Endometrium (tissue), 2 donors: ENCODE measurements at regions not wholly inside any gene's neighbourhood (a gene's known extent, or its start where the extent isn't known, plus 50 kb on each side); places are given as distances from the start of the nearest gene placed in this dataset.

Source experiments
- FAIRE-seq: peaks from 2 replicates; lab custom pipeline; 2012; peaks lifted over from hg19 to GRCh38; lab: Jason Lieb, UNC
- donor health status: control.
- donor health status: control.

DNA sequence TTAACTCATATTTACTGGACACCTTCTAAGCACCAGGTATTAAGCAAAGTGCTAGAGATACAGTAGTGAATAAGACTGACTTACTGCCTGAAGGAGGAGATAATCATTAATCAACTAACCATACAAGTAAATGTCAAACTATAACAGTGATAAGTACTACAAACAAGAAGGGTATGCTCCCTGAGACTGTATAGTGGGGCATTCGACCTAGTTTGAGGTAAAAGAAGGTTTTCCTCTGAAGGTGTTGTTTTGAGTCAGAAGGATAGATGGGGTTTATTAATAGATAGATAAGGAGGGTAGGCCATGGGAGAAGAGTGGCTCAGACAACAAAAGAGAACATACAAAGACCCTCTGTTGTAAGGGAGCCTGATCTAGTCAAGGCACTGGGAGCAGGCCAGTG is 105.4 kb downstream of the DDIT4L start:
- FAIRE-seq: no peak

DNA sequence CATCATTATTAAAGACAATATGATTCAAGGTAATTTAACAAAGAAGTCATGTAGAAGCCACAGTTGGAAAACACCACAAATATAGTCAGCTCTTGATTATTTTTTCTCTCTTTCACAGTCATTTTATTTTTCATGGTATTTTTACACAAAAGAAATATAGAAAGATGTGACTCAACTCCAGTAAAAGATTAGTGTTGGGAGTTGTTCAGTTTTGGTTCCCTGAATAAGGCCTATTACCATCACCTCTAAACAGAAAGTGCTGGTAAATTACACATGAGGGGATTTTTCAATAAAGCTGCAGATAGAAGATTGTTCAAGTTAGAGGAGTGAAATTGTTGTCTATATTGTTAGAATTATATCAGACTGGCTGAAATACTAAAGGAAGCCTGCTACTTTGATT is 107.0 kb downstream of the DDIT4L start:
- FAIRE-seq: no peak

GRCh38 chr4:100082852-100083251 is 107.4 kb downstream of the DDIT4L start:
- FAIRE-seq: no peak

GRCh38 chr4:100081491-100081890 is 108.8 kb downstream of the DDIT4L start:
- FAIRE-seq: no peak

GRCh38 chr4:100079264-100079663 is 111.0 kb downstream of the DDIT4L start:
- no peak for FAIRE-seq

DNA sequence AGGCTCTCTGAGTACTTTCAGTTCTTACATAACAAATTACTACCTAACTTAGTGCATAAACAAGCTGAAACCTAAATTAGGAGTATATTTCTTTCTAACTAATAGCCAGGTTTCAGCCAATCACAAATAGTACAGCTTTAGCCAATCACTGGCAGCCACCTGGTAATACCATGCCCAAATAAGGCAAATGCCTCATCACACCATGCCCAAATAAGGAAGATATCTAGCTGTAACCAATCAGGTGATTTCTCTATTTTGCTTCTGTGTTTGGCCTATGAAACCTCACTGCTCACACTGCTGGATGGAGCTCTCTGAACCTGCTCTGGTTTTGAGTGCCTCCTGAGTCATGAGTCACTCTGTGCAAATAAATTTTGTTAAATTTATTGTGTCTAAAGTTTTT is 113.5 kb downstream of the DDIT4L start:
- FAIRE-seq: no peak

DNA sequence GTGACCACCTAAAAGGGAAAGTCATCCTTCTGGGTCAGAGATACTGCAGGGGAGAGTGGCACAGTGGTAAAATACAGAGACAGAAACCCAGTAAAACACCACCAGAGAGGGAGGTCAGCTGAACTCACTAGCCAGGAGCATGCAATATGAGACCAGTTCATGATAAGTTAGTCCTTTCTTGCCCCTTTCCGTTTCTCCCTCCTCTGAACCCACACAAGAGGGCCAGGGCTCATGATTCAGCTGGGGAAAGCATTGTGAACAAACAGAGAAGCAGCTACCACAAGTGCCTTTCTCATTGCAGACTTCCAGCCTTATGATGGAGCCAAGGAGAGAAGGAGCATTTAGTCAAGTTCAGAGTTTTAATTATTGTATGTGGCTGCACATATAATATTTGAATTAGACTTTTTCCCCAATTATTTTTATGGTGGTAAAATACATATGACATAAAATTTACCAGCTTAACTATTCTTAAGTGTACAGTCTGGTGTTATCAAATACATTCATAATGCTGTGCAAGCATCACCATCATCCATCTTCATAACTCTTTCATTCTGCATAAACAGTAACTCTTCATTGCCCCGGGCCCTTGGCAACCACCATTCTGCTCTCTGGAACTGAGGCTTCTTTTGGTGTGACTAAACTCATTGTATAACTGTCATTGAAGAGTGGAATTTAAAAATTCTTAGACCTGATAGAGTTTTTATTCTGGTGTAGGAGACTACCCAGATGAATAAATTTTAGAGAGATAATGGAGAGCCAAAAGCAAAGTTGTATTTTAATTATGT is 114.6 kb downstream of the DDIT4L start:
- FAIRE-seq: no peak

- no peak for FAIRE-seq
These were observed 115.2 kb downstream of the DDIT4L start for GRCh38 chr4:100075056-100075455.

- FAIRE-seq: no peak
These were observed 118.8 kb downstream of the DDIT4L start for GRCh38 chr4:100071506-100071905.

DNA sequence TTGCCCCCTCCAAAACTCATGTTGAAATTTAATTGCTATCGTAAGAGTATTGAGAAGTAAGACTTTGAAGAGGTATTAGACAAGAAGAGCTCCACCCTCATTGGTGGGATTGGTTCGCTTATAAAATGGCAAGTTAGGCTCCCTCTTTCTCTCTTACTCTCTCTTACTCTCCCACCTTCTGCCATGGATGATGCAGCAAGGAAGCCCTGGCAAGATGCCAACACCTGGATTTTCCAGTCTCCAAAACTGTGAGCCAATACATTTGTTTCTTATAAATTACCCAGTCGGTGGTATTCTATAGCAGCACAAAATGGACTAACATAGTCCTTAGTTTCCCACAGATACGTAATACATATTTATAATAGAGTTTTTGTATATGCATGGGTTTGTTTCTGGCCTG is 119.4 kb downstream of the DDIT4L start:
- FAIRE-seq: no peak

DNA sequence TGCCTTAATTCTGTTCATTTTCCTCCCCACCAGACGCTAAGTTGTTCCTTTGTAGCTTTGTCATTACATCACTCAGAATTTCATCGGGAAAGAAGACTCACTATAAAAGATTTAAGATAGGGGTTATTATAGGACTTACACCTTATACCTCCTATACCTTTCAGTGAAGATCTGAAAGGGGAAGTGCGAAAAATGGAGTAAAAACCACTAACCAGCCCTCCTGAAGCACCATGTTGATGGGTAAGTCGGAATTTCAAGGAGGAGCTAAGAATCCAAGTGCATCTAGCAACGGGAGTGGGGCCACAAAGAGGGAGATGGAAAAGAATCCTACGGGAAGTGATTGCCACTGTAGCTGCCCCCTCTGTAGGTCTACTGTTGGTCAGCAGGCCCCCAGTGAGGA is 119.1 kb upstream of the H2AZ1 start:
- FAIRE-seq: no peak

GRCh38 chr4:100067255-100067654 is 117.2 kb upstream of the H2AZ1 start:
- no peak for FAIRE-seq

DNA sequence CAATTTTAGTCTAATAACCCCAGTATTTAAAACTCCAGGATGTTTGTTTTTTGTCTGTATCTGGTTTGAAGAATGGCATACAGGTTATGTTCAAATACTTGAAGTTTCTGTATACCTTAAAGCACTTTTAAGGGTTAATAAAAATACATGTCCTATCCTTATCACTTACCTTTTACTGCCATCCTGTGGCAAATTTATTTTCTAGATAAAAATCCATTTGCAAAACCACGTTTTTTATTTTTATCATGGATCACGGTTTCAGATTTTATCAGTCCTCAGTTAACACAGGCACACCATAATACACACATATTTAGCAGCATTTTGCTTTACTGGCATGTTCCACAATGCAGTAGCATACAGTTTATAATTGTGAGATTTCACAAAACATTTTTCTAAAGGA is 113.3 kb upstream of the H2AZ1 start:
- no peak for FAIRE-seq

DNA sequence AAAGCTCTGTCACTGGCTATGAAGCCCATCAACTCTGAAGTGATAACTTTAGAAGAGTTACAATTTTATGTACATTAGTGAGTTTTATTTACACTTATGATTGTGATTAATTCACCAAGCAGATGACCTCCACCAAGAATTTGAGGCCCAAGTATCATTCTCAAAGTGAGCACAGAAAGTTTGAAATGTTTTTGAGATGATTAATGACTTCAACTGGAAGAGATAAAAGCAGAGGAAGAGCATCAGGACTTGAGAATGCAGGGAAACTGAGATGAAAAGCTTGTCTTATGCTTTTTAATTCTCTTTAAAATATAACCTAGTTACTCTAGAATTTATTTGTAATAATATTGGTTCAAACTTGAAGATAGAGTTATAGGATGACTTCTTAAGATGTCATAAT is 112.8 kb upstream of the H2AZ1 start:
- no peak for FAIRE-seq

- no peak for FAIRE-seq
These were observed 111.8 kb upstream of the H2AZ1 start for GRCh38 chr4:100061835-100062234.

DNA sequence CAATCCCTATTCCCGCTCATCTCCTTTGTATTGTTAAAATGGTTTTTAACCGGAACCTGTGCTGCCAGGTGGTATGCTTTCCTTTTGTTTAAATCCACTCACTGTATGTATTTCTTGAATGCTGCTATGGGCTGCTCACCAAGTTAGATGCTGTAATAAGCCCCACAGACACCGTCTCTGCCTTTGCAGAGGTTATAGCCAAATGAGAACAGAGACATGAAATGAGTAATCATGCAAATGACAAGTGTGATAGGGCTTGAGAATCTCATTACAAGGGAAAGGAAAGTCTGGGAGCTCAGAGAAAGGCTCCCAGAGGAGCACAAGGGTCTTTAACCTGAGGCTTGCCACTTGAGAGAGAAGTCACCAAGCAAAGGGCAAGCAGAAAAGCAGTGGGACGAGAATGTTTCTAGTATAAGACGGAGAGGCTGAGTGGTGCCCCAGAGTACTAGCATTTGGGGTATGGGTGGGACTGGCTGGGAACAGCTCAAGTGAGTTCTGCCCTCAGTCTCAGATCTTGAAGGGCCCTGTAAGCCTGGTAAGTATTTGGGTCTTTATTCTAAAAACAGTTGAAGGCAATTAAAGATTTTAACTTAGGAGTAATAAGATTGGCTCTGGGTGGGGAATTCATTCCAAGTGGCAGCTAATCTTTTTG is 110.8 kb upstream of the H2AZ1 start:
- no peak for FAIRE-seq

GRCh38 chr4:100059467-100059866 is 109.4 kb upstream of the H2AZ1 start:
- no peak for FAIRE-seq

DNA sequence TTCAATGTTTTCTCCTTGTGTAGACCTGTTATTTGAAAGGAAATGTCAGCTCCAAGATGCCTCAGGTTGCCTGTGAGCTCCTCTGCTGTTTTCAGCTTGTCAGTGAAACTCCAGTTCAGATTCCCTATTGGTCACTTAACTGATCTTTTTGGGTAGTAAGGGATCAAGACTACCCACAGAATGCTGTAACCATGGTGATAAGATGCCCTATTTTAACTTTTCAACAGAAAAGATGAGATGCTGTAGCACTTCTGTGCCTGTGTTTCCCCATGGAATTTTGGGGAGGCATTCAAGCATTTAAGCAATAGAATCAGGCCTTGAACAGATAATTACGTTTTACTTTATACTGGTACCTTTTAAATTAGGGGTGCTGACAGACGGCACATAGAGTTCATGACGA is 106.6 kb upstream of the H2AZ1 start:
- FAIRE-seq: no peak

GRCh38 chr4:100054071-100054470 is 104.0 kb upstream of the H2AZ1 start:
- FAIRE-seq: no peak

DNA sequence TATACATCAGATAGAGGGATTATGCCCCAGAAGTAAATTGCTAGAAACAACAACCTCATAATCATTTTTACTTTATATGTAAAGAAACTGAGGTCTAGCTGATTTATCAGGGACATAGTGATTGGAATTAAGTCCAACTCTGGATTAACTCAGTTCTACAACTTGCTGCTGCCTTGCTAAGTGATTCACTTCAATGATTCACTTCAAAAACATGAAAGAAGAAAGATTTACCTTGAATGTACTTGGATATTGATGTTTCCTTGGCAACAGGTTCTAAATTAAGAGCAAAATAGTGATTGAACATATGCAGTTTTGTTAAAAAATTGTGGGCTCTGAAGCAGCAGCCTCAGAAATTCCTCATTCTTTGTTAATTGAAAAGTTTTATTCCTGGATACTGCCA is 99.8 kb upstream of the H2AZ1 start:
- no peak for FAIRE-seq

GRCh38 chr4:100042711-100043110 is 92.6 kb upstream of the H2AZ1 start:
- FAIRE-seq: no peak

- no peak for FAIRE-seq
These were observed 92.2 kb upstream of the H2AZ1 start for GRCh38 chr4:100042235-100042634.

GRCh38 chr4:100041646-100042045 is 91.6 kb upstream of the H2AZ1 start:
- FAIRE-seq: no peak

GRCh38 chr4:100034023-100034664 is 84.1 kb upstream of the H2AZ1 start:
- no peak for FAIRE-seq
